RCC 7860 (cell line): ENCODE measurements at regions not wholly inside any gene's neighbourhood (a gene's known extent, or its start where the extent isn't known, plus 50 kb on each side); places are given as distances from the start of the nearest gene placed in this dataset.
"Not testable (repeated sequence)": the region's sequence is repeated elsewhere in the genome, so short reads cannot be mapped to it uniquely, and the experiment has no call there.

Experiments used
- DNase-seq: peaks from one replicate; pipeline ENCODE4 v3.0.0-alpha.2; 2015; ENCODE audit warnings: low spot score
- FAIRE-seq: peaks from 2 replicates; lab custom pipeline; 2012; peaks lifted over from hg19 to GRCh38; lab: Jason Lieb, UNC

DNA sequence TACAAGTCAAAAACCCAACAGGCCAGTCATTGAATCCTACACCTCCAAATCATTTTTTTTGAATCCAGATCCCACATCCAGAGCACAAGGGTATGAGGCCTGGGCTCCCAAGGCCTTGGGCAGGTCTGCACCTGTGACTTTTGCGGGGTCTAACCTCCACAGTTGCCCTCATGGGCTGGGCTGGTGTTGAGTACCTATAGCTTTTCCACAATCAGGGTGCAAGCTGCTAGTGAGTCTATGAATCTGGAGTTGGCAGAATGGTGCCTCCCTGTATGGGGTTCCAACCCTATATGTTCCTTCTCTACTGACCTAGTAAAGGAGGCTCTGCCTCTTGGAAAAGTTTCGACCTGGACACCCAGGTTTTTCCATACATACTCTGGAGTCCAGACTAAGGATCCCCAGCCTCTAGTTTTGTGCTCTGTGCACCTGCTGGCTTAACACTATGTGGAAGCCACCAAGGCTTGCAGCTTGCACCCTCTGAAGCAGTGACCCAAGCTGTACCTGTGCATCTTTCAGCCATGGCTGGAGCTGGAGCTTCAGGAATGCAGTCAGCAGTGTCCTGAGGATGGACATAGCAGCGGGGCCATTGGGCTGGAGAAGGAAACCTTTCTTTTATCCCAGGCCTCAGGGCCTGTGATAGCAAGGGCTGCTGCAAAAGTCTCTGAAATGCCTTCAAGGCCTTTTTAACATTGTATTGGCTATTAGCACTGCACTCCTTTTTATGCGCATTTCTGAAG, 233.6 kb downstream of the CWH43 start:
- not testable (repeated sequence) for FAIRE-seq, DNase-seq

GRCh38 chr4:49221209-49221608, 235.1 kb downstream of the CWH43 start:
- no peak for FAIRE-seq
- no peak for DNase-seq

- not testable (repeated sequence) for DNase-seq, FAIRE-seq
Observed at GRCh38 chr4:49222810-49223209, 236.7 kb downstream of the CWH43 start.

DNA sequence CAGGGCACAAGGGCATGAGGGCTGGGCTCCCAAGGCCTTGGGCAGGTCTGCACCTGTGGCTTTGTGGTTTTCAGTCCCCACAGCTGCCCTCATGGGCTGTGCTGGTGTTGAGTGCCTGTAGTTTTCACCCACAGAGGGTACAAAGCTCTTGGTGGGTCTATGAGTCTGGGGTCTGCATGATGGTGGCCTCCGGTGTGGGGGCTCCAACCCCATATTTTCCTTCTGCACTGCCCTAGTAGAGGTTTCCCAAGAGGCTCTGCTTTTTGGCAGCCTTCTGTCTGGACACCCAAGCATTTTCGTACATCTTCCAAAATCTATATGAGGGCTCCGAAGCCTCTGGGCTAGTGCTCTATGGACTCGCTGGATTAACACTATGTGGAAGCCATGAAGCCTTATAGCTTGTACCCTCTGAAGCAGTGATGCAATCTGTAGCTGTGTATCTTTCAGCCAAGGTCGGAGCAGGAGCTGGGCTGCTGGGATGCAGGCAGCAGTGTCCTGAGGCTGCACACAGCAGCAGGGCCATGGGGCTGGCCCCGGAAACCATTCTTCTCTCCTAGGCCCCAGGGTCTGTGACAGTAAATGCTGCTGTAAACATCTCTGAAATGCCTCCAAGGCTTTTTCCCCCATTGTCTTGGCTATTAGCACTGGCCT, 240.3 kb downstream of the CWH43 start:
- not testable (repeated sequence) for DNase-seq, FAIRE-seq

DNA sequence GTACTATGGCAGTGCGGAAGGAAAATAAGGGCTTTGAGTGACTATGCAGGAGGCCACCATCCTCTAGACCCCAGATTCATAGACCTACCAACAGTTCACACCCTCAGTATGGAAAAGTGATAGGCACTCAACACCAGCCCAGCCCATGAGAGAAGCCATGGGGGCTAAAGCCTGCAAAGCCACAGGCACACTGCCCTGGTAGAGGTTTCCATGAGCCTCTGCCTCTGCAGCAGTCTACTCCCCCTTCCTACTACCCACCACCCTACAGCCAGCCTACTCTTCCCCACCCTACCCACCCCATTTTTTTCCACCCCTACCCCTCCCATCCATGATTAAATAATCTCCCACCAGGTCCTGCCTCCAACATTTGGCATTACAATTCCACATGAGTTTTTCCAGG, 241.9 kb downstream of the CWH43 start:
- not testable (repeated sequence) for FAIRE-seq, DNase-seq

- not testable (repeated sequence) for FAIRE-seq, DNase-seq
Observed at GRCh38 chr4:49229243-49229642, 243.2 kb downstream of the CWH43 start.

DNA sequence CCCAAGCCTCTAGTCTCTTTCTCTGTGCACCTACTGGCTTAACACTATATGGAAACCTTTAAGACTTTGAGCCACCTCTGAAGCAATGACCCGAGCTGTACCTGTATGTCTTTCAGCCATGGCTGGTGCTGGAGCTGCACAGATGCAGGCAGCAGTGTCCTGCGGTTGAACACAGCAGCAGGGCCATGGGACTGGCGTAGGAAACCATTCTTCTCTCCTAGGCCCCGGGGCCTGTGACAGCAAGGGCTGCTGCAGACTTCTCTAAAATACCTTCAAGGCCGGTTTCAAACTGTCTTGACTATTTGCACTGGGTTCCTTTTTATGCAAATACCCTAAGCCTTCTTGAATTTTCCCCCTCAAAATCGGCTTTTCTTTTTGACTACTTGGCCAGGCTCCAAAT, 243.6 kb downstream of the CWH43 start:
- not testable (repeated sequence) for FAIRE-seq, DNase-seq

DNA sequence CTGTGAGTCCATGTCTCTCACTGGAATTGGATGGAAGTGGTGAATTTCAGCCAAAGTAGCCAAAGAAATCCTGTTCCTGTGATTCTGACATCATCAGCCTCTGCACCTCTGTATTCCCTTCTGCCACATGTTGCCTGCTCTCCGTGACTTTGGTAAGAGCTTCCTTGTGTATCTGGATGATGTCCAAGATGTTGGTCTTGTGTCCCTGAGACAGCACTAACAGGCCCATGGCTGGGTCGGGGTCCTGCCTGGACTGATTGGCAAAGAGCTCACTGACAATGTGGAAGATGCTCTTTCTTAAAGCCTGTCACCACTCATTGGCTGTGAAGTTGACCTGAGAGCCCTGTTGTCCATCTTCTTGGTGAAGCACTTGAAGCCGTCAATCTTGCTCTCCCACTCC, 247.3 kb downstream of the CWH43 start:
- not testable (repeated sequence) for FAIRE-seq, DNase-seq

- FAIRE-seq, result not testable (repeated sequence)
Observed at GRCh38 chr4:49233749-49234148, 247.7 kb downstream of the CWH43 start.

GRCh38 chr4:49234382-49234781, 248.3 kb downstream of the CWH43 start:
- not testable (repeated sequence) for DNase-seq, FAIRE-seq

More at GRCh38 chr4:49233749-49234148, 247.7 kb downstream of the CWH43 start:
- not testable (repeated sequence) for DNase-seq

GRCh38 chr4:49235413-49236160, 249.5 kb downstream of the CWH43 start:
- not testable (repeated sequence) for FAIRE-seq, DNase-seq

- not testable (repeated sequence) for FAIRE-seq, DNase-seq
Observed at GRCh38 chr4:49236474-49236873, 250.4 kb downstream of the CWH43 start.

- not testable (repeated sequence) for FAIRE-seq, DNase-seq
Observed at GRCh38 chr4:49241295-49241694, 255.2 kb downstream of the CWH43 start.

GRCh38 chr4:49262786-49263185, 276.7 kb downstream of the CWH43 start:
- not testable (repeated sequence) for DNase-seq, FAIRE-seq

DNA sequence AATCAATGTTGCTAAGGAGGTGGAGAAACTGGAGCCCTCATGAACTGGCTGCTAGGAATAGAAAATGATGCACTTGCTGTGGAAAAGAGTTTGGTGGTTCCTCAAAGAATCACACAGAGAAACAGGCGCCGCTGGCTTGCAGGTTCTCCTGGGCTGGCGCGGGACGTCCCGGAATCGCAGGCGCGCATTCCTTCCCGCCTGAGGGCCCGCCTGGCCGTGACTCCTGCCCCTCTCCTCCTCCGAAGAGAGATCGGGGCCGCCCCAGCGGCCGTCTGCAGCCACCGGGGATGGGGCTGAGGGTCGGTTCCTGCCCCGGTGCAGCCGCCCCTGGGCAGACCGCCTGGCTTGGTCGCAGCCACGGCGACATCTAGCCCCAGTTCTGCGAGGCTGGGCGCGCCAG, 284.4 kb downstream of the CWH43 start:
- DNase-seq, FAIRE-seq: not testable (repeated sequence)

- DNase-seq, FAIRE-seq: not testable (repeated sequence)
Observed at GRCh38 chr4:49270912-49271311, 284.8 kb downstream of the CWH43 start.

DNA sequence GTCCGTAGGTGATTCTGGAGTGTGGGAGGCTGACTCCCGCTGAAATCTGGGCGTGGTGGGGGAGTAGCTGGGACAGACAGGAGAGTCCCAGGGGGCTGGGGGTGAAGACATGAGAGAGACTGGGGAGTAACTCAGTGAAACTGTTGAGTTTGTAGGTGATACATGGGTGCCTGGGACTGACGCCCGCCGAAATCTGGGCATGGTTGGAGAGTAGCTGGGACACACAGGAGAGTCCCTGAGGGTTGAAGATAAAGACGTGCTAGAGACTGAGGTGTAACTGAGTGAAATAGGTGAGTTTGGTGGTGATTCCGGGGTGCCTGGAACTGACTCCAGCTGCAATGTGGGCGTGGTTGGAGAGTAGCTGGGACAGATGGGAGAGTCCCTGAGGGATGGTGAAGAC, 299.8 kb downstream of the CWH43 start:
- not testable (repeated sequence) for FAIRE-seq

DNA sequence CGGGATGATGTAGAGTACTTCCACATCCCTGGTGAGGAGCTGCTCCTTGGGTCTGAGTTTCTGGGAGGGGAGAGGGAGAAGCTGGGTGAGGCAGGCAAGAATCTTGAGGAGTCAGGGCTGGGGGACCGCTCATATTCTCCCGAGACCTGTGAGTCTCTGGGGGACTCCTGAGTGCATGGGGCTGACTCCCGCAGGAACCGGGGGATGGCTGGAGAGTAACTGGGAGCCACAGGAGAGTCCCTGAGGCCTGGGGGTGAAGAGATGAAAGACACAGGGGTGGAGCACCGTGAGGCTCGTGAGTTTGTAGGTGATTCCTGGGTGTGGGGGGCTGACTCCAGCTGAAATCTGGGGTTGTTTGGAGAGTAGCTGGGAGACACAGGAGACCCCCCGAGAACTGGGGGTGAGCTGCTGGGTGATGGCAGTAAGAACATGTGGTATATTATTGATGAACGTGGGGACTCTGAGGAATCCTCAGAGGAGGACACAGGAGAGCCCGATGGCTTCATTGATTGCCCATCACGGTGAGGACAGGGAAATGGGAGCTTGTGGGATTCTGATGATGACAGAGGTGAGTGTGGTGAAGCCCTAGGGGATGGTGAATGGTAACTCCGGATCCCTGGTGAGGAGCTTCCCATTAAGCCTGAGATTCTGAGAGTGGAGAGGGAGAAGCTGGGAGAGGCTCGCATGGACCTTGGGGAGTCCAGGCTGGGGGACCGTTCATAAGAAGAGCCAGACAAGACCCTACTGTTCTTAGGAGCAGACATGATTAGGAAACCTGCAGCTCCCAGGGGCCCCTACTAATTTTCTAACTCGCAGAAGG, 301.1 kb downstream of the CWH43 start:
- not testable (repeated sequence) for FAIRE-seq, DNase-seq

More for the DNA sequence above, 299.8 kb downstream of the CWH43 start:
- not testable (repeated sequence) for DNase-seq

DNA sequence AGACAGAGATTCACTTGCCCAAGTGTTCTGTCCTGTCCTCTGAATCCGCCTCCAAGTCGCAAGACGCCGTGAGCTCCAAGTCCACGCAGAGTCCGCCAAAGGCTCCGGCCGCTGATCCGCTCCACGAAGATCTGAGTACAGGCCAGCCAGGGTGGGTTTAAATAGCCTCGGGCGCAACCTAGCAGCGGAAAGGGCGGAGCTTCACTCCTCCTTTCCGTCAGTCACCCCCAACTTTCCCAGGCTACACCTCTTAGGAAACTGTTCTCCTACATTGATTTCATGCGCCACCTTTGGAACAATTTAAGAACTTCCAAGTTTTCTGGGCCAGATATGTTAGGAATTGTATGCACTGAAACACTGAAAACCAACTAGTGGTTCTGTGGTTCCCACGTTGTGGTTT, 301.8 kb downstream of the CWH43 start:
- not testable (repeated sequence) for DNase-seq, FAIRE-seq

- DNase-seq, FAIRE-seq: not testable (repeated sequence)
Observed at GRCh38 chr4:49288796-49289195, 302.7 kb downstream of the CWH43 start.
